Superior temporal gyrus (tissue), 1 donor: ENCODE measurements at regions not wholly inside any gene's neighbourhood (a gene's known extent, or its start where the extent isn't known, plus 50 kb on each side); places are given as distances from the start of the nearest gene placed in this dataset.
A peak's percentile ranks its signal among the peaks of the same experiment; 100 is the strongest.

ENCODE experiments used
- DNase-seq: peaks from one replicate; pipeline ENCODE4 v3.0.0-alpha.2; 2016; ENCODE audit errors: extremely low spot score

DNA sequence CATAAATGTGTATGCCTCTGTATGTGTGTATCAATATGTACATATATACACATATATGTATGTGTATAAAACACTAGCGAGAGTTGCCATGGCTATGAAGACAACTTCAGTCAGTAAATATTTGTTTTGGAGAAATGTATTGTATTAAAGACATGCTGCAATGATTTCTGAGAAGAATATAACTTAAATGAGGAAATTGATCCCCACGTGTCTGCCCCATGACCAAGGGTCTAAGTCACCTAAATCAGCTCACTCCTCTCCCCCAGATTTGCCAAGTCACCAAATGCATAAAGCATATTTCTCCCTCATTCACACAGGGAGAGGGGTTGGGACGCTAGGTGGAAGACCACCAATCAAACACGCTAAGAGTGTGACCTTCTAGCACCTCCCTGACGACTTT is 58.3 kb upstream of the LYST start:
- DNase-seq = no peak

DNA sequence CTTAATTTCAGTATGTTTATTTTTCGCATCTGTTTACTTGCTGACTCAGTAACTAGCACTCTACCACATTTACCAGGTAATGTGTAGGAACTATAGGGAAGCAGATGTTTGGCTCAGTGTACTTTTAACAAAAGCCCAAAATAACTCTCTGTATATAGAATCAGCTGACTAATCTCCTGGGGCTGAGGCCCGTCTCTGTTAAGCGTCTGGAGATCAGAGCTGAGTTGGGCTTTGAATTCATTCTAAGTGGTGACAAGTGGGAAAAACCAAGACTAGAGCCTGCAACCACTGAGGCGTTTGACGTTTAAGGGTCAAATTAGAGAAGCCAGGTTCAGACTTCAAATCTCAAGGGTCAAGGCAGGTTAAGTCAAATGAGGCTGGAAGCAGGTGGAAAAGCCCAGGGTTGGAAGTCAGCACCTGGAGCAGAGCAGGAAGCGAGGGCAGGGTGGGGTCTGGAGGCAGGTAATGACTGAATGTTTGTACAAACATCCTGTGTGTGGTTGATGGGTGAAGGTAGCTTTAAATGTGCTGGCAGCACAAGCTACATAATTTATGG is 56.8 kb upstream of the LYST start:
- DNase-seq = no peak

DNA sequence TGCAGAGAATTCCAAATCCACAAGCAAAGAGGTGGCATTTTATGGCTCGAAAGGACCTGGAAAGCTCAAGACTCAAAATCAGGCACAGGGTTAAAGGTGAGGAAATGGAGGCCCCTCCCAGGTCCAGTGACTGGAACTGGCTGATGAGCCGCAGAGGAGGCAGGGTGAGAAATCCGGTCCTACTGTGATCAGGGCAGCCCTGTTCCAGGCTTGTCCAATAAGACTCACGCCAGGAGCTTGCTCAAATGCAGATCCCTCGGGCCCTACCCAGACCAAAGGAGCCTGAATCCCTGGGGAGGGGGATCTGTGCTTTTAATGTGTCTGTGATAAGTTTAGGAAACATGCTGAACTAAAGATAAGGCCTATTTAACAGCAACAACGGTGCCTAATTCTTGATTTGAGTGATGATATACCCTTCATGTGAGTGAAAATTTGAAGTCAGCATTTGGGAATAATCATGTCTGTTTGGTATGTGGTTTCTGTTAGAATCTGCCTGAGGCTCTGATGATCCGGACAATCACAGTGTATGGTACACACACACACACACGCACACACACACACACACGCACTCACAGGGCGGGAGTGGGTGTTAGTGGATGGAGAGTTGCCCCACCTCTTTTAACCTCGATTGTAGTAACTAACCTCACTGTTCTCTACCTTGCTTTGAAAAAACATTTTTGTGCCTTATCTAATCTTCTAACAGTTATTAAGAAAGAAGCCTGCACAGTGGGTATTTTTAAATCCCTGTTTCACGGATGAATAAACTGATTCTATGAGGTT is 54.1 kb upstream of the LYST start:
- DNase-seq = no peak

DNA sequence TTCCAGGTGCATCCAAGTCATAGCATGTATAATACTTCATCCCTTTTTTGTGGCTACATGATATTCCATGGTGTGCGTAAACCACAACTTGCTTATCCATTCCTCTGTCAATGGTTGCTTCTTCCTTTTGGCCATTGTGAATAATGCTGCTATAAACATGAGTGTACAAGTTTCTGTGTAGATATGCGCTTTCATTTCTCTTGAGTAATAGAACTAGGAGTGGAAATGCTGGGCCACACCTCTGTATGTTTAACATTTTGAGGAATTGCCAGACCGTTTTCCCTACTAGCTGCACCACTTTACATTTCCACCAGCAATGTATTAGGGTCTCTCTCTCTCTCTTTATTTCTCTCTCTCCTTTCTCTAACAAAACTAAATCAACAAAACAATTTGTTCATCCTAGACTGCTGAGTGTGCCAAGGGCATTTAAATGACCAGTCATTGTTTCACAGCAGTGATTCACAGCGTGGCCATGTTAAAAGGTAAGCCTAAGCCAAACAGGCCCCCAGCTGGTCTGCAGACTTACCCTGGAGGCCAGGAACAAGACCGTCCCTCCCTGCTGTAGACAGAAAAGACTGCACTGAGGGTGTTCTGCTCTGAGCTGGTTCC is 53.2 kb upstream of the LYST start:
- DNase-seq = no peak

DNA sequence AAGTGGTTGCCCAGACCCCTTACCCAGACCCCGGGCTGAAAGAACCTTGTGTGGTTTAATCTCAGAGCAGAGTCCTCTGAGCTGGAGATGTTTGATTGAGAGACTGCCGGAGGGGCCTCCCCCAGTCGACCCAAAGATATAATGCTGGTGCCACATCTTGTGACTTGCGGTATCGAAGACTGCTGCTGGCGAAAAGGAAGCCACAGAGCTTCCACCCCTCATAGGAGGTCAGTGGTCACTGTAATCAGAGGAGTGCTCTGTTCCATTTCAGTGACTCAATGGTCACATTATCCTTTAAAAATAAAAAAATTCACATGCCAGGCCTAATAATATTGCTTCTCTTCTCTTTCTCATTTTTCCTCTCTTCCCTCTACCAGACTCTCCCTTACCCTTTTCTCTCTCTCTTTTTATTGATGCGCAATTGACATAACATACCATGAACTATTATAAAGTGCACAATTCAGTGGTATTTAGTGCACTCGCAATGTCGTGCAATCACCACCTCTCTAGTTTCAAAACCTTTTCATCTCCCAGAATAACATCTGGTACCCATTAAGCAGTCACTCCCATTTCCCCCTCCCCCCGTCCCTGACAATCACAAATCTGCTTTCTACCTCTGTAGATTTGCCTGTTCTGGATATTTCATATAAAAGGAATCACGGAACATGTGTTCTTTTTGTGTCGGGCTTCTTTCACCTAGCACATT is 52.6 kb upstream of the LYST start:
- no peak for DNase-seq

DNA sequence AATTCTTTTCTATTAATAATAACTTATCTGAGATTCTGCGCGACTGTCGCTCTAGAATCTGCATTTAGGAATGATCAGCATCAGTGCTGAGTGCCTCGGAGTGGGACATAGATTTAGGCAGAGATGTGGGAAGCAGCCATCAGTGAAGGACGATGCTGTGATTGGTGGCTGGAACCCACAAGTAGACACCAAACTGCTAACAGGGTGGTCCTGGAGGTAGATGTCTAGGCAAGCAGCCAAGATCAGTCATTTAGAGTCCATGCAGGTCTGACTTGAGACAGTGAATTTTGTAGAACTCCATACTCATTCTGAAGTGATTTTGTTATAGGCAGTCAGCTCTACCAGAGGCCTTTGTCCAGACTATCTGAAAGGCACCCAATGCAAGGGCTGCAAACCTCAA is 51.8 kb upstream of the LYST start:
- no peak for DNase-seq

DNA sequence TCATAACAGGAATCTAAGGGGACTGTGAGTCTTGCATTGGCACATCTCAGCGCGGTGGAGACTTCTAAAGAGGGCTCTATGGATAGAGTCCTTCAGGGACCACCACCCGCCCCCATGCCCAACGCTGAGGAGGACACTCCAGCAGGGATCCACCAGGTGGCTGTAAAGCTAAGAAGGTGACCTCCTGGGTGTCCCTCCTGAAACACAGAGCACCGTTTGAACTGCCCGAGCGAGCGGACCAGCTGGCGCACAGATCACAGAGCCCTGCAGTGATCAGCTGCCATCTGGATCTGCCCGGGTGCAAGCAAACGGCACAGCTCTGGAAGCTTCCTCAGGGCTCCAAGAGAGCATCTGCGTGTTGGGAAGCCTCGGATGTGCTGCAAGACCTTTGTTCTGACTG is 51.3 kb upstream of the LYST start:
- no peak for DNase-seq

DNA sequence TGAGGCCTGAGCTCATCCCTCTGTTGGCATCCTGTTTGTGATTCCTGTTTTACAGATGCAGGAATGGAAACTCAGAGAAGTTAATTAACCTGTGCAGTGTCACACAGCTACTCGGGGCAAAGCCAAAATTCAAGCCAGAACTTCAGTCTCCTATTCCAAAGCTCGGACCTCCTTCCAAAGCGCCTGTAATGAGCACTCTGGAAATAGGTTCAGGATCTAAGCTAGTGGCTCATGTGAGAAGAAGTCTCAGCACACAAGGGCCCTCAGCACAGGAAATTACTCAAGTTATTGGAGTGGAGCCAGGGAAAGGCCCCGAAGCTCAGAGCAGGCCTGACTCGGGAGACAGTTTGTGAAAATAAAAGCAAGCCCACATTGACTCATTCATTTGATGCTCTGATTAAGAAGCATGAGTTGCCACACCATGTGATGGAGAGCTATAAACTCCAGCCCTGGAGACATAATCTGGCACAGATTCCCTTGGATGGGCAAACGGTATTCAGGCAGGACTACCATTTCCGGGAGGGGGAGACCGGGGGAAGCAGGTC is 50.6 kb upstream of the LYST start:
- peak; percentile 54 for DNase-seq
